ENCODE measurements at regions not wholly inside any gene's neighbourhood (a gene's known extent, or its start where the extent isn't known, plus 50 kb on each side); places are given as distances from the start of the nearest gene placed in this dataset.

GRCh38 chr3:69490235-69490634 lies 104.3 kb upstream of the FRMD4B start:
- no peak for TF ChIP-seq CTCF (IDR thresholded peaks at IDR 0.05; ENCODE audit: borderline replicate concordance, extremely low read depth, low read length, poor library complexity, severe bottlenecking)
- no peak for TF ChIP-seq EZH2 (IDR thresholded peaks at IDR 0.05; ENCODE audit: borderline replicate concordance, low read depth, low read length, severe bottlenecking)

Data from DND-41 (cell line).